Brain microvascular endothelial cell (primary cell): ENCODE measurements at regions not wholly inside any gene's neighbourhood (a gene's known extent, or its start where the extent isn't known, plus 50 kb on each side); places are given as distances from the start of the nearest gene placed in this dataset.

Experiments used
- DNase-seq: peaks from one replicate; pipeline ENCODE4 v3.0.0-alpha.2; 2020
- H3K27ac ChIP-seq: fragments of 250-450 bp; sonication (Bioruptor Pico); 2 replicates; pipeline ENCODE4 v1.5.1; 2020; ENCODE audit warnings: mild to moderate bottlenecking, moderate library complexity
- H3K27me3 ChIP-seq: fragments of 250-450 bp; sonication (Bioruptor Pico); replicated peaks from 2 replicates; pipeline ENCODE4 v1.5.1; 2020; ENCODE audit warnings: mild to moderate bottlenecking
- H3K36me3 ChIP-seq: fragments of 250-450 bp; sonication (Bioruptor Pico); replicated peaks from 2 replicates; pipeline ENCODE4 v1.5.1; 2020; ENCODE audit warnings: mild to moderate bottlenecking
- H3K4me3 ChIP-seq: 2 replicates; pipeline ENCODE4 v1.5.1; 2011; ENCODE audit warnings: low read depth, mild to moderate bottlenecking, control low read depth, low read length, moderate library complexity
- in situ Hi-C: cut with HindIII; loops from 2 replicates; pipeline ENCODE4 v1.10.0; 2017; ENCODE audit warnings: low sequenced_read_pairs, low pct_ligation_motif_present
- TF ChIP-seq, protein P1 (sequence below): IDR thresholded peaks from 2 replicates; pipeline ENCODE4 v1.5.1; 2011; ENCODE audit warnings: low read depth, mild to moderate bottlenecking, moderate library complexity, low read length, control low read depth, inconsistent platforms; ENCODE audit errors: missing control alignments

DNA sequence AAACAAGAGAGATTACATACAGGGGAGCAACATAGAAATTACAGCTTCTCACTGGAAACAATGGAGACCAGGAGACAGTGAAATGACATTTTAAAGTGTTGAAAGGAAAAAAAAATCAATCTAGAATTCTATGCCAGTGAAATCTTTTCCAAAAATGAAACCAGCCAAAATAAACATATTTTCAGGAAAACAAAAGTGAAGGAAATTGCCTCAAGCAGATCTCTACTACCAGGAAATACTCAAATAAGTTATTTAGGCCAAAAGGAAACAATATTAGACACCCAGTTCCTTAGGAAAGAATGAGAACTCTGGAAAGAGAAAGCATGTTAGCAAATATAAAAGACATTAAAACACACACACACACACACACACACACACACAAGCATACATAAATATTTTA is 339.9 kb upstream of the NCKAP5 start:
- H3K27me3 ChIP-seq = no peaks in the 10 kb centered on the region
- H3K27ac ChIP-seq = no peak overlapping the region
- H3K4me3 ChIP-seq = no peak overlapping the region
- no peak for DNase-seq
- H3K36me3 ChIP-seq = no peaks in the 10 kb centered on the region
- in situ Hi-C loops = no loop called here
- TF ChIP-seq, protein P1, sequence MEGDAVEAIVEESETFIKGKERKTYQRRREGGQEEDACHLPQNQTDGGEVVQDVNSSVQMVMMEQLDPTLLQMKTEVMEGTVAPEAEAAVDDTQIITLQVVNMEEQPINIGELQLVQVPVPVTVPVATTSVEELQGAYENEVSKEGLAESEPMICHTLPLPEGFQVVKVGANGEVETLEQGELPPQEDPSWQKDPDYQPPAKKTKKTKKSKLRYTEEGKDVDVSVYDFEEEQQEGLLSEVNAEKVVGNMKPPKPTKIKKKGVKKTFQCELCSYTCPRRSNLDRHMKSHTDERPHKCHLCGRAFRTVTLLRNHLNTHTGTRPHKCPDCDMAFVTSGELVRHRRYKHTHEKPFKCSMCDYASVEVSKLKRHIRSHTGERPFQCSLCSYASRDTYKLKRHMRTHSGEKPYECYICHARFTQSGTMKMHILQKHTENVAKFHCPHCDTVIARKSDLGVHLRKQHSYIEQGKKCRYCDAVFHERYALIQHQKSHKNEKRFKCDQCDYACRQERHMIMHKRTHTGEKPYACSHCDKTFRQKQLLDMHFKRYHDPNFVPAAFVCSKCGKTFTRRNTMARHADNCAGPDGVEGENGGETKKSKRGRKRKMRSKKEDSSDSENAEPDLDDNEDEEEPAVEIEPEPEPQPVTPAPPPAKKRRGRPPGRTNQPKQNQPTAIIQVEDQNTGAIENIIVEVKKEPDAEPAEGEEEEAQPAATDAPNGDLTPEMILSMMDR = no peak

GRCh38 chr2:133918141-133918540 is 335.7 kb upstream of the MGAT5 start:
- no peaks in the 10 kb centered on the region for H3K27me3 ChIP-seq
- TF ChIP-seq, protein P1 = no peak
- H3K27ac ChIP-seq = no peak overlapping the region
- in situ Hi-C loops = no loop called here
- DNase-seq = no peak
- no peak overlapping the region for H3K4me3 ChIP-seq
- no peaks in the 10 kb centered on the region for H3K36me3 ChIP-seq

- in situ Hi-C loops = no loop called here
- TF ChIP-seq, protein P1 = no peak
- Histone ChIP-seq H3K27me3 (no peaks in the 10 kb centered on the region), H3K27ac (no peak overlapping the region), H3K36me3 (no peaks in the 10 kb centered on the region), H3K4me3 (no peak overlapping the region)
- no peak for DNase-seq
Measured at GRCh38 chr2:133919285-133919684, 334.6 kb upstream of the MGAT5 start.

GRCh38 chr2:133927894-133928293 is 326.0 kb upstream of the MGAT5 start:
- TF ChIP-seq, protein P1 = no peak
- Histone ChIP-seq H3K36me3 (no peaks in the 10 kb centered on the region), H3K27ac (no peak overlapping the region), H3K27me3 (no peaks in the 10 kb centered on the region), H3K4me3 (no peak overlapping the region)
- in situ Hi-C loops = no loop called here
- no peak for DNase-seq

DNA sequence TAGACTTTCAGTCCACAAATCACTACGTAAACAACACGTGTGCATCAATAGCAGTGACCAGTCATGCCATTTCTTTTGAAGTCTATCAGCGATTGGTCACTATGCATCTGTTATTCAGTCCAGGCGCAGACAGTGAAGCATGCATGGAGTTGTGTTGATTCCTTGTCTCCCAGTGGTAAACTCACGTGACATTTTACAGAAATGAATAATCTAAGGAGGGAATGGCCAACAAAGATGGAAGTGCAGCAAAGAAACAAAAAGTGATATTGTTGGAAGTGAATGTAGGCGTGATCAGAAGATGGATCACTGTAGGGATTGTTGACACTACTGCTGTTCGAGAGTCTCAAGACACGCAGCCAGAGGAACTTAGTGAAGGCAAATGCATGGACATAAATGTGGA is 317.8 kb upstream of the MGAT5 start:
- in situ Hi-C loops = no loop called here

DNA sequence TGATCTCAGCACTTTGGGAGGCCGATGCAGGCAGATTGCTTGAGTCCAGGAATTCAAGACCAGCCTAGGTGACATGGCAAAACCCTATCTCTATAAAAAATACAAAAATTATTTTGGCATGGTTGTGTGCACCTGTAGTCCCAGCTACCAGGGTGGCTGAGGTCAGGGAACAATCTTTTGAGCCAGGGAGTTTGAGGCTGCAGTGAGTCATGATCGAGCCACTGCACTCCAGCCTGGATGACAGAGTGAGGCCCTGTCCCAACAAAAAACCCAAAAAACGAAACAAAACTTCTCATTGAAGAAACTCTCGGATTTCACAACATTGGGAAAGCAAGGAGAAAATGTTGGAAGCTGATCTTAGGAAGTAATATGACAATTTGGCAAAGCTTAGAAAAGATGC is 317.3 kb upstream of the MGAT5 start:
- in situ Hi-C loops = no loop called here

More for the DNA sequence above, 317.8 kb upstream of the MGAT5 start:
- Histone ChIP-seq H3K4me3 (no peak overlapping the region), H3K27me3 (no peaks in the 10 kb centered on the region), H3K36me3 (no peaks in the 10 kb centered on the region), H3K27ac (no peak overlapping the region)
- TF ChIP-seq, protein P1 = no peak
- DNase-seq = no peak

More for the DNA sequence above, 317.3 kb upstream of the MGAT5 start:
- no peaks in the 10 kb centered on the region for H3K27me3 ChIP-seq
- DNase-seq = no peak
- H3K4me3 ChIP-seq = no peak overlapping the region
- no peak overlapping the region for H3K27ac ChIP-seq
- TF ChIP-seq, protein P1 = no peak
- H3K36me3 ChIP-seq = no peaks in the 10 kb centered on the region
